Keratinocyte (primary cell): ENCODE measurements at regions not wholly inside any gene's neighbourhood (a gene's known extent, or its start where the extent isn't known, plus 50 kb on each side); places are given as distances from the start of the nearest gene placed in this dataset.

ENCODE experiments used
- DNase-seq: peaks from one replicate; pipeline ENCODE4 v3.0.0-alpha.2; 2011; ENCODE audit warnings: low read depth, missing footprints, low spot score
- FAIRE-seq: peaks from 2 replicates; lab custom pipeline; 2011; peaks lifted over from hg19 to GRCh38; lab: Jason Lieb, UNC
- H2AFZ ChIP-seq: 2 replicates; pipeline ENCODE4 v1.6.0; 2012; ENCODE audit warnings: low read length, control low read depth, inconsistent platforms; ENCODE audit not compliant: control insufficient read depth
- H3K27ac ChIP-seq: 2 replicates; pipeline ENCODE4 v1.5.1; 2011; ENCODE audit warnings: low read length; ENCODE audit not compliant: control insufficient read depth, insufficient read depth
- H3K27me3 ChIP-seq: 3 replicates; pipeline ENCODE4 v1.6.0; 2011; ENCODE audit warnings: low read length; ENCODE audit not compliant: control insufficient read depth, insufficient read depth; ENCODE audit errors: extremely low read depth
- H3K36me3 ChIP-seq, 2 experiments: 2 replicates in 1 of 2; 3 replicates in 1 of 2; pipeline ENCODE4 v1.5.1; 2011; ENCODE audit warnings: low read length in 2 of 2, mild to moderate bottlenecking in 1 of 2; ENCODE audit not compliant: control insufficient read depth in 2 of 2, insufficient read depth in 2 of 2; ENCODE audit errors: extremely low read depth in 1 of 2
- H3K4me1 ChIP-seq: 3 replicates; pipeline ENCODE4 v1.5.1; 2011; ENCODE audit warnings: low read length; ENCODE audit not compliant: control insufficient read depth, insufficient read depth; ENCODE audit errors: extremely low read depth
- H3K4me2 ChIP-seq: 3 replicates; pipeline ENCODE4 v1.6.0; 2011; ENCODE audit warnings: low read depth, low read length; ENCODE audit not compliant: control insufficient read depth, insufficient read depth; ENCODE audit errors: extremely low read depth
- H3K4me3 ChIP-seq, 3 experiments: fragments of 200-600 bp in 1 of 3; sonication (generic) in 1 of 3; 2 replicates in 2 of 3; 3 replicates in 1 of 3; pipeline ENCODE4 v1.5.1; 2011 to 2016; ENCODE audit warnings: low read length in 3 of 3, mild to moderate bottlenecking in 3 of 3, control low read depth in 2 of 3, inconsistent platforms in 1 of 3, low read depth in 1 of 3, mixed read lengths in 1 of 3, mixed run types in 1 of 3, moderate library complexity in 1 of 3; ENCODE audit not compliant: control insufficient read depth in 2 of 3, insufficient read depth in 2 of 3; ENCODE audit errors: extremely low read depth in 1 of 3
- H3K79me2 ChIP-seq: 2 replicates; pipeline ENCODE4 v1.6.0; 2012; ENCODE audit warnings: low read length; ENCODE audit not compliant: control insufficient read depth, insufficient read depth
- H3K9ac ChIP-seq: 3 replicates; pipeline ENCODE4 v1.6.0; 2011; ENCODE audit warnings: low read length; ENCODE audit not compliant: control insufficient read depth, insufficient read depth; ENCODE audit errors: extremely low read depth
- H3K9me1 ChIP-seq: 3 replicates; pipeline ENCODE4 v1.6.0; 2011; ENCODE audit warnings: low read length; ENCODE audit not compliant: control insufficient read depth, insufficient read depth; ENCODE audit errors: extremely low read depth
- H3K9me3 ChIP-seq: 2 replicates; pipeline ENCODE4 v1.5.1; 2012; ENCODE audit warnings: low read depth, low read length; ENCODE audit not compliant: control insufficient read depth
- H4K20me1 ChIP-seq: 3 replicates; pipeline ENCODE4 v1.6.0; 2011; ENCODE audit warnings: low read length; ENCODE audit not compliant: control insufficient read depth, insufficient read depth; ENCODE audit errors: extremely low read depth
- EZH2 ChIP-seq: IDR thresholded peaks from one replicate; pipeline ENCODE4 v1.6.1; 2012; ENCODE audit warnings: inconsistent platforms, mild to moderate bottlenecking, low read length, moderate library complexity
- dilution Hi-C: fragments of 300-500 bp; cut with MboI; formaldehyde crosslinking; loops from one replicate; pipeline ENCODE4 v1.7.0; 2020; ENCODE audit warnings: low sequenced_read_pairs; ENCODE audit not compliant: extremely low pct_ligation_motif_present
- TF ChIP-seq, protein P1 (sequence below), 3 experiments: IDR thresholded peaks in 1 of 3; conservative IDR thresholded peaks in 1 of 3; optimal IDR thresholded peaks in 1 of 3; 2 replicates in 2 of 3; 3 replicates in 1 of 3; pipeline versions ENCODE3 to v1.5.1; 2011; ENCODE audit warnings: low read length in 3 of 3, mild to moderate bottlenecking in 3 of 3, moderate library complexity in 2 of 3, control low read depth in 1 of 3, inconsistent platforms in 1 of 3; ENCODE audit not compliant: insufficient read depth in 2 of 3; ENCODE audit errors: extremely low read depth in 1 of 3

GRCh38 chr5:143879646-143880045, 67.7 kb downstream of the HMHB1 start:
- H3K27me3 ChIP-seq = no peaks in the 10 kb centered on the region

GRCh38 chr5:143880178-143880577, 68.2 kb downstream of the HMHB1 start:
- Histone ChIP-seq H3K27ac (no peak overlapping the region), H3K79me2 (no peaks in the 10 kb centered on the region), H3K4me1 (no peaks in the 10 kb centered on the region), H3K9me1 (no peaks in the 10 kb centered on the region), H4K20me1 (no peaks in the 10 kb centered on the region), H3K36me3 (no peaks in the 10 kb centered on the region), H3K4me3 (no peak overlapping the region), H3K9ac (no peak overlapping the region), H3K4me2 (no peak overlapping the region), H3K27me3 (no peaks in the 10 kb centered on the region), H3K9me3 (no peaks in the 10 kb centered on the region), H2AFZ (no peak overlapping the region)
- no peak for DNase-seq
- no peak for TF ChIP-seq EZH2
- TF ChIP-seq, protein P1, sequence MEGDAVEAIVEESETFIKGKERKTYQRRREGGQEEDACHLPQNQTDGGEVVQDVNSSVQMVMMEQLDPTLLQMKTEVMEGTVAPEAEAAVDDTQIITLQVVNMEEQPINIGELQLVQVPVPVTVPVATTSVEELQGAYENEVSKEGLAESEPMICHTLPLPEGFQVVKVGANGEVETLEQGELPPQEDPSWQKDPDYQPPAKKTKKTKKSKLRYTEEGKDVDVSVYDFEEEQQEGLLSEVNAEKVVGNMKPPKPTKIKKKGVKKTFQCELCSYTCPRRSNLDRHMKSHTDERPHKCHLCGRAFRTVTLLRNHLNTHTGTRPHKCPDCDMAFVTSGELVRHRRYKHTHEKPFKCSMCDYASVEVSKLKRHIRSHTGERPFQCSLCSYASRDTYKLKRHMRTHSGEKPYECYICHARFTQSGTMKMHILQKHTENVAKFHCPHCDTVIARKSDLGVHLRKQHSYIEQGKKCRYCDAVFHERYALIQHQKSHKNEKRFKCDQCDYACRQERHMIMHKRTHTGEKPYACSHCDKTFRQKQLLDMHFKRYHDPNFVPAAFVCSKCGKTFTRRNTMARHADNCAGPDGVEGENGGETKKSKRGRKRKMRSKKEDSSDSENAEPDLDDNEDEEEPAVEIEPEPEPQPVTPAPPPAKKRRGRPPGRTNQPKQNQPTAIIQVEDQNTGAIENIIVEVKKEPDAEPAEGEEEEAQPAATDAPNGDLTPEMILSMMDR (optimal IDR thresholded peaks at IDR 0.05 in 1 of 3, IDR thresholded peaks at IDR 0.05 in 1 of 3, conservative IDR thresholded peaks at IDR 0.05 in 1 of 3; ENCODE audit: extremely low read depth in 1 of 3, insufficient read depth in 2 of 3, low read length in 3 of 3) = no peak
- FAIRE-seq = no peak
- dilution Hi-C loops = no loop called here

More at GRCh38 chr5:143879646-143880045, 67.7 kb downstream of the HMHB1 start:
- H3K4me1 ChIP-seq = no peaks in the 10 kb centered on the region
- no peak overlapping the region for H3K27ac ChIP-seq
- H3K79me2 ChIP-seq = no peaks in the 10 kb centered on the region
- no peaks in the 10 kb centered on the region for H3K9me3 ChIP-seq
- no peak for TF ChIP-seq EZH2
- TF ChIP-seq, protein P1 (optimal IDR thresholded peaks at IDR 0.05 in 1 of 3, IDR thresholded peaks at IDR 0.05 in 1 of 3, conservative IDR thresholded peaks at IDR 0.05 in 1 of 3; ENCODE audit: extremely low read depth in 1 of 3, insufficient read depth in 2 of 3, low read length in 3 of 3) = no peak
- no peak overlapping the region for H3K4me3 ChIP-seq
- no peak for DNase-seq
- H3K4me2 ChIP-seq = no peak overlapping the region
- H3K9me1 ChIP-seq = no peaks in the 10 kb centered on the region
- H4K20me1 ChIP-seq = no peaks in the 10 kb centered on the region
- no peak overlapping the region for H3K9ac ChIP-seq
- H3K36me3 ChIP-seq = no peaks in the 10 kb centered on the region
- H2AFZ ChIP-seq = no peak overlapping the region
- dilution Hi-C loops = no loop called here
- no peak for FAIRE-seq
